Lung microvascular endothelial cell (primary cell): ENCODE measurements at regions not wholly inside any gene's neighbourhood (a gene's known extent, or its start where the extent isn't known, plus 50 kb on each side); places are given as distances from the start of the nearest gene placed in this dataset.
"Not testable (repeated sequence)": the region's sequence is repeated elsewhere in the genome, so short reads cannot be mapped to it uniquely, and the experiment has no call there.

Experiments
- DNase-seq, 2 donors: peaks; one replicate each; pipeline versions ENCODE4 v3.0.0 to v3.0.0-alpha.2; 2010; ENCODE audit warnings: low read depth in 2 of 2

DNA sequence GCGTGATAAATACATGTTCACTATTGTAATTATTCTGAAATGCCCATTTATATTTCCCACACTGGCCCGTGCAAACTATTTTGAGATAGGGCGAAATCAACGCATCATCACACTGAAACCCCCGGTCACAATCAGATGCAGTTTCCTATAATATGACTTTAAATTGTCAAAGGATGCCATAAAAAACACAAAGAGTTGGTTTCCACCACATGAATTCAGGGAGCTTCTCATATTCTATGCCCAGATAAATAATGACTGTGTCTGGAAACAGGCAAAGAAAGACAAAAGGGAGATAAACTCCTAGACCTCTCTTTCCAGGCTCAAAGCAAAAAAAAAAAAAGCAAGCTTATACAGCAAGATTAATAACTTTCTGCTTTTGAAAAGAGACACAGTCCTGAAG, 375.8 kb upstream of the AKR1E2 start:
- peak in 1 of 2 donors; percentile 89 for DNase-seq

DNA sequence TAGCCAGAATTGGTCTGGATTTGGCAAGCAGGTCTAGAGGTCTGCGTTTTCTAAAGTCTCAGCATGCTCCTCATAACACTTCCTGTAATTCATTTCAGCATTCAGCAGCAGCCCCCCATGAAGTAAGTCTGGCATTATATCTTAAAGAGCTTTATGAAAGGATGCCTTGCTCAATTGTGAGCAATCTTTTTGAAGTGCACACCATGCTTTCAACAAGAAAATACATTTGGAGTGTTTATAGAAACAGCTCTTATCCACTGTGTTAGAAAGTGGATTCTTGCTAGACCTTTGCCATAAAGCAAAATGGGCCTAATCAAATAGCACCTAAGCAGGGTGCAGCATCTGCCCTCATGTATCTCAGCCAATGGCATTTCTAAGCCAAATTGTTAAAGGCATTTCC, 378.0 kb upstream of the AKR1E2 start:
- DNase-seq, result peak; percentile 42 to 49

DNA sequence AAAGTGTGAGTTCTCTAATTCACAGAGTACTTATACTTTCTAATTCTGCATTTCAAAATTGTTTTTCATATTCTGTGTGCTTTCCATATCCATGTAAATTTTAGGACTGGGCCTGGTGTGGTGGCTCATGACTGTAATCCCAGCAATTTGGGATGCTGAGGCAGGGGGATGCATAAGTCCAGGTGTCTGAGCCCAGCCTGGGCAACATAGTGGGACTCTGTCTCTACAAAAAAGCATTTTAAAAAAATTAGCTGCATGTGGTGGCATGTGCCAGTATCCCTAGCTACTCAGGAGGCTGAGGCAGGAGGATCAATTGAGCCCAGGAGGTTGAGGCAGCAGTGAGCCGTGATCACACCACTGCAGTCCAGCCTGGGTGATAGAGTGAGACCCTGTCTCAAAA, 382.6 kb upstream of the AKR1E2 start:
- no peak for DNase-seq

DNA sequence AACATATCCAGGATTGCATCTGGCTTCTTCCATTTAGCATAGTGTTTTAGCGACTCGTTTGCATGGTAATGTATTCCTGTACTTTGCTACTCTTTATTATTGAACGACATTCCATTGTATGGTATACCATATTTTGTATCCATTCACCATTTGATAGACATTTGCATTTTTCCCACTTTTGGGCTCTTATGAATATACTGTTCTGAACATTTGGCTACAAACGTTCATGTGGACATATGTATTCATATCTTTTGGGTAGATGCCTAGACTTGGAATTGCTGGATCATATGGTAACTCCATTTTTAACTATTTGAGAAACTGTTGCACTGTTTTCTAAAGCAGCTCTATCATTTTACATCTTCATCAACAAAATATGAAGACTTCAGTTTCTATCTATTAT, 383.7 kb upstream of the AKR1E2 start:
- no peak for DNase-seq

DNA sequence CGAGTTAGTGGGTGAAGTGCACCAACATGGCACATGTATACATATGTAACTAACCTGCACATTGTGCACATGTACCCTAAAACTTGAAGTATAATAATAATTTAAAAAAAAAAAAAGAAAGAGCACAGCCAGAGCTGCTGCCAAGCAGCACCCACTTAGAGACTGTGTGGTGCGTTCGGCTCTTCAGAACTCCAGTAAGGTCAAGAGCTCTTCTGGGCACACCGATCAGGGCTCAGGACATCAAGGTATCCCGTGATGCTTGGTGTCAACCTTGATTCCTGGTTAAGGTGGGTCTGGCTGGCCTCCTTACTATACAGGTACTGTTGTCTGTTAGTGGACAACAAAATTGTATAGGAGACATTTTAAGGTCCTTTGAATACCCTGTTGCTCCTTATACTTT, 385.7 kb upstream of the AKR1E2 start:
- no peak for DNase-seq

DNA sequence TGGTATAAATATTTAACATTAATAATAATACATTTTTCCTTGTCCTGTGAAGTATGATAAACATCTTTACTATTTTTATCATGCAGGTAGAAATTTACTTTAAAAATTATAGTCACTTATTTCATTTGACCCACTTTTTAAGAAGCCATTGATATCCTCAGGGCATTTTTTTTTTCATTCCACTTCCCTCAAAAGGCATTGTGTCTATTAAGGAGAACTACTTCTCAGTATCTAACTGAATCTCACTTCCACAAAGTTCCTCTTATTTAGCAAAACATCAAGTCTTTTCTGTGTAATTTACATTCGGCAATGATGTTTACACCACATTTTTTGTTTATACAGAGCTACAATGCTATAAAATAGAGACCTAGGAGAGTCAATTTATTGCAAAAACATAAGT, 388.2 kb upstream of the AKR1E2 start:
- no peak for DNase-seq

DNA sequence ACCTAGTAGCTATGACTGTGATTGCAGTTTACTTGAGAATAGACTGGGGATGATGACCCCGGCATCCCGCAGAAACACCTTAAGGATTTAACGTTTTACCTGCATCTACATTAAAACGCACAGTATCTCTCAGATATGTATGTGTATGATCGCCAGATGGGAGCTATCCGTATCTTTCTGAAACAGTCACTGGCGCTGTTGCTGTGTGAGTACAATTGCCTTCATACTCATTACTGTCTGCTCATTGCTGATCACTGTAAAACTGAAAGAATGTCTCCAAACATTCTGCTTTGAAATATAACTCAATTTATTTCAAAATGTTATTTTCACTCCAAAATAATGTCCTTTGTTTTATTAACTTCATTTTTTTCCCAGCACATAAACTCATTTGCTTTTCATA, 388.9 kb upstream of the AKR1E2 start:
- no peak for DNase-seq

DNA sequence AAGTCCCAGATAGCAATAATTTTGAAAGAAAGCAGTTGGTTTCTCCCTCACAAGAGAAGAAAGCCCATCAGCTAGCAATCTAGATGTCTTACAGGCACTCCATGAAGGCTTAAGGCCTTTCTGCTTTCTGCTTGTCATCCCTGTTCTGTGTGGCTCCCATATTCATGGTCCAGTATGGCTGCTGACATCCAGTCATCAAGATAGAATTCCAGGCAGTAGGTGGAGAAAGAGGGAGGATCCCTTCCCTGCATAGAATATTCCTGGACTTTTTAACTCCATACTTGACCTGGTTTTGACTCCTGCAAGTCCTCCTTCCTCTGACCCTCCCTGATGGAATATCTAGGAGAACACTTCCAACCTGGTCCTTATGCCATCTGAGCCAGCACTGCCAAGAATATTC, 389.9 kb upstream of the AKR1E2 start:
- DNase-seq, result no peak

DNA sequence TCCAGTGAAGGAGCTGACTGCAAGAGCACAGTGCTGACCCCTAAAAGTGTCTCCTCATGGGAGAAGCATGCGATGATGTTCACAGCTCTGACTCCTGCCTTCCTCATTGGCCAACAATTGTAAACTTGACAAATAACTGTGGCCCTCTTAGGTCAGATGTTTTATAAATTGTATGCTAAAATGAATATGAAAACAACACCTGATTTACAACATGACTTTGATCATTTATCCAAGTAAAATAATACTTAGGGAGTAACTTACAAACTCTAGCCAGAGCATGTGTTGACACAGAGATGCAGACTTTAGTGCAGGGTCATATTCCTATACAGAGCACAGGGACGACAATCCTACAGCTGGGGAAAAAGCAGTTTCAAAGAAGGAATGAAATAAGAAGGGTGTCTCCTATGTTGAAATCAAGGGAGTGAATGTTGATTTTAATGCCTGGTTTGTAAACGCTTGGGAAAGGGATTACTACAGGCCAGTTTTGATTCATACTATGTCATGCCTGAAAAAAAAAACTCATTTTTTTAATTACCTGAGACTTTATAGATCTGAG, 391.4 kb upstream of the AKR1E2 start:
- DNase-seq, result no peak

DNA sequence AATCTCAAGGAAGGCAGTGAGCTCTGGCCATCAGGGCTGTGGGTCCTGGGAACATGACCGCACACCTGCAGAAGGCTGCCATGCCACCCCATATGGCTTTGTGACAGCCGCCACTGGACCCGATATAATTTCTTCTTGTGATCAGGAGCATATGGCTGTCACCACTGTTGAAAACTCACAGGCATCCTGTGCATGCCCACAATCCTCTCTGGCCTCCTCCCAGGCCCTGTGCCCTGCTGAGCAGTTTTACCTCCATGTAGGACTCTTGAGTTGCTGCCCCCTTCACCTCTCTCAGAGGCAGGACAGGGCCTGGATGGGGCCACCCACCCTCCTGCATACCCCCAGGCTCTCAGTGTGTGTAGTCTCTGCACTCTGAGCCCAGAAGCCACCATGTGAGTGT, 391.9 kb upstream of the AKR1E2 start:
- no peak for DNase-seq

DNA sequence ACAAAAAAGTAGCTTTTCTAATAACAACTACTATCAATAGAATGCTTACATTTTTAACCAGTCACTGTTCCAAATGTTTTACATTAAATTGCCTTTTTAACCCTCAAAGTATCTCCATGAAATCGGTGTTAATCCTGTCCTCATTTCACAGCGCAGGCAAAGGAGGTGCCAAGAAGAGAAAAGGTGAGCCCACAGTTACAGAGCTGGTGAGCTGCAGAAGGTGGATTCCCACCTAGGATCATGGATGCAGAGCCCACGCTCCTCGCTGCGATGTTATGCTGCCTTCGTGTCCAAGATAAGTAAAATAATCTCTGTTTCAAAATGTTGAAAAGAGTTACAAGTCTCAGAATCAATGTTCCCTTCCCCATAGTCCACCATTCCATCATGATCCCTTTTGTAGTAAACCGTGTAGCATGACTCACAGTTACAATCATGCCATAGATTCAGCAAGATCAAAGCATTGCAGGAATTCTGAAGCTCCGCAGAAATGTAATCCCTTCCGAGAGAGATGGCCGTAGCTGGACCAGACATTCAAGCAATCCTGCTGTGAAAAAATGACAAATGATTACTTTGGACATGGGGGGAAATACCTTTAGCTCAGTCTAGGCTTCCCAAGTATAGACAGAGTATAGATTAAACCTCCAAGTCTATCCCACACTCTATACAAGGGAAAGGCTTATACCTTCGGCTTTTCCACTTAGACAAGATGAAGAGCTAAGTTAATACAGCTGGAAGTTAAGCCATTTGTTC, 394.7 kb upstream of the AKR1E2 start:
- no peak for DNase-seq

DNA sequence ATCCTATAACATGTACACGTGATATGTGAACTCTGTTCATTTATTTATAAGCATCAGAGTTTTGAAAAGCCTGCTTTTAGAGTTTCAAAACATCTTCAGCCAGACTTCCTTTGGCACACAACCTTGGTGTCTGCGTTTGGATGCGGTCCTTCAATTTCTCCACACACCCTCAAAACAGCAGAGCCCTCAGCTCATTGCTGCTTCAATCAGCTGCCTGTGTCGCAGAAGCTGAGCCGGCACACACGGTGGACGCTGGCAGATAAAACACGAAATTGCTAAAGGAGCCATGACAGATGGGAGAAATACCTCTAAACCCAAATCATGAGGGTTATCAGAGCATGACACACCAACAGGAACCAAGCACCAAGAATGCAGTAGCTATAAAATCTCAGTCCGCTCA, 396.4 kb upstream of the AKR1E2 start:
- no peak for DNase-seq

DNA sequence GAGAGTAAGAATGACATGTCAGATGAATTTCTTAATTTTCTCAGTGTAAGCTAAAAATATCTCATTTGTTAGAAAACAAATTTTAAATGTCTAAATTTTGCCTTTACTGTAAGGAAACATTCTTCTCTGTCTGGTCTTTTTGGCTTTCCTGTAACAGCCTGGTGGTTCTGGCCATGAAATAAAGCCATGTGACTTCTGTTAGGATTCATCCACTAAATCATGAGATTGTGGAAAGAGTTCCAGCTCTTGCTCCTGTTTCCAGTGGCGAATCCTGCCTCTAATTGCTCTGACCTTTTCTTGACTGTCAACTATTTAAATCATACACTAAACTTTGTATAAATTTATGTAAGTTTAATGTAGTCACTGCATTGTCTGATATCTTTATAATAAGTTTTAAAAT, 398.5 kb upstream of the AKR1E2 start:
- peak in 1 of 2 donors; percentile 26 for DNase-seq

DNA sequence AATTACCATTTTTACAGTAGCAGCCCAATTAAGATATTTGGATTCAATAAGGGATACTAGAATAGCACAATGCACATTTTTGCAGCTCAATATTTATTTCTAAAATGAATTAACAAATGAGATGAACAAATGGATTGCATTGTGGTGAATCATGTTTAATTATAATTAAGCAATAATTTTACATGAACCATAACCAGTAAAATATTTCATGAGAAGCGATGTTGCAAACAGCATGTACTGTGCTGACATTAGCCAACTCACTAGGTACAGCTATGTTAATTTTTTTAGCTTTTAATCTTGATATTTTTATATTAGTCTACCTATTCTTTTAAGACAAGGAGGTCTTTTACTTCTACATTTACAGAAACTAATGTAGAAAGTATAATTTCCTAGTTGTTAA, 399.1 kb upstream of the AKR1E2 start:
- DNase-seq, result no peak

DNA sequence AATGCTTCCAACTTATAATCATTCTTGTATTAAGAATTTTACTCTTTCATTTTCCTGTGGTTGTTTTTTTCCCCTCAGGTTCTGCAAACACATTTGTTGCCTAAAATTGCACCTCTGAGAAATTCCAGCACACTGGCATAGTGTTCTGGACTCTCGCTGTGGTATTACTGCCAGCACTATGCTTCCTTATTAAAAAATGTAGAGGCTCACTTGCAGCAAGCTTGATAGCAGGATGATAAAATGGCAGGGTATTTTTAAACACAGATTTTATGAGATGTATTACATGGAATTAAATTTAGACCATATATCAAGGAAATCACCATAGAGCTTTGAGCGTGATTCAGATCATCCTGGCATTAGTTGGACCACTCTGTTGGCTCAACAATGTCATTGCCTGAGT, 416.7 kb upstream of the AKR1E2 start:
- DNase-seq, result no peak

DNA sequence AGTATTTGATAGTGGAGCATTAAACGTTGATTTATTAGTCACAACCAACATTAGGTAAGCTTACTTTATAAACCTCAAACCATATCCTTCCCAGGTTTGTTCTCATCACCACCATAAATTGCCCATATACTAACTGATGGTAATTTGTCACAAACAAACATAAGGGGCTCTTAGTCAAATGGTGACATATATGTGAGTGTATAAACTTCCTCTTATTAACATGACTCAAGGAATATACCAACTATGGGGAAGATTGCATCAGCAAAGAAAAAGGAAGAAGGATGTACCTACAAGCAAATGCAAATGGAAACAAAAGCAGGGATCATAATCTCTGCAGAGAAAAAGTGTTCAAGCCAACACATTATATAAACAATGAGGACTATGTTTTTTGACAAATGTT, 418.2 kb upstream of the AKR1E2 start:
- DNase-seq, result peak in 1 of 2 donors; percentile 69

DNA sequence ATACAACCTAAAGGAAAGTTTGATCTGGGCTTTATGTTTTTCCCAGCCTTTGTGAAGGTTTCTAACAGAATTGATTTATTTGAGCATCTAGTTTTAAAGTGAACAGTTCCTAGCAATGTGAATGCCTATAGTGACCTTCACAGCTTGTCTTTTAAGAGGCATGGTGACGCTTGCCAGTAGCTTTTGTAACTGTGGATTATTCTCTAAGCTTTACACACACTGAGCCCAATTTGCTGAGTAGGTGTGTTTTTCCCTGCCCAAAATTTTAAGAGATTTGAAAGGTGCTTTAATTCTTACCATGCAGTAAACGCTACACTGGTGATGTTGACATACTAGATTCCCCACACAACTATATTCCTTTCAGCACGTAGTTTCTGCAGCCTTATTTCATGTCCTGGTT, 420.2 kb upstream of the AKR1E2 start:
- no peak for DNase-seq

DNA sequence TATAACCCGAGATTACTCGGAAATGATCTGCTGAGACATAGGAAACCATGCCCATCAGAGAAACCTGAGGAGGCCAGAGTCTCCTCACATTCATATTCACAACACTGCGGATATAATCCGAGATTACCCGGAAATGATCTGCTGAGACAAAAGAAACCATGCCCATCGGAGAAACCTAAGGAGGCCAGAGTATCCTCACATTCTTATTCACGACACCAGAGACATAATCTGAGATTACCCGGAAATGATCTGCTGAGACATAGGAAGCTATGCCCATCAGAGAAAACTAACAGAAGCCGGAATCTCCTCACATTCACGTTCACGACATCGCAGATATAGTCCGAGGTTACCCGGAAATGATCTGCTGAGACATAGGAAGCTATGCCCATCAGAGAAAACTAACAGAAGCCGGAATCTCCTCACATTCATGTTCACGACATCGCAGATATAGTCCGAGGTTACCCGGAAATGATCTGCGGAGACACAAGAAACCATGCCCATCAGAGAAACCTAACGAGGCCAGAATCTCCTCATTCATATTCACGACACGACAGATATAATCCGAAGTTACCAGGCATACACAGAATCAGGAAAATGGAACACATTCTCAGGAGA, 422.3 kb upstream of the AKR1E2 start:
- DNase-seq, result no peak

DNA sequence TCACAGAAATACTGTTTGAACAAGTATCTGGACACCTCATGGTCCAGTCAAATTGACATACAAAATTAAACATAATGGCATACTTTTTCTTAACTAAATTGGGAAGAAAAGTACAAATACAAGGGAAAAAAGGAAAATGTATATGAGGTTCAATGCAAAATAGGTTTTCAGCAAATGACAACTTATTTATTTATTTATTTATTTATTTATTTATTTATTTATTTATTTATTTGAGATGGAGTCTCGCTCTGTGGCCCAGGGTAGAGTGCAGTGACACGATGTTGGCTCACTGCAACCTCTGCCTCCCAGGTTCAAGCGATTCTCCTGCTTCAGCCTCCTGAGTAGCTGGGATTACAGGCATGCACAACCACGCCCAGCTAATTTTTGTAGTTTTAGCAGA, 424.9 kb upstream of the AKR1E2 start:
- DNase-seq, result not testable (repeated sequence)

DNA sequence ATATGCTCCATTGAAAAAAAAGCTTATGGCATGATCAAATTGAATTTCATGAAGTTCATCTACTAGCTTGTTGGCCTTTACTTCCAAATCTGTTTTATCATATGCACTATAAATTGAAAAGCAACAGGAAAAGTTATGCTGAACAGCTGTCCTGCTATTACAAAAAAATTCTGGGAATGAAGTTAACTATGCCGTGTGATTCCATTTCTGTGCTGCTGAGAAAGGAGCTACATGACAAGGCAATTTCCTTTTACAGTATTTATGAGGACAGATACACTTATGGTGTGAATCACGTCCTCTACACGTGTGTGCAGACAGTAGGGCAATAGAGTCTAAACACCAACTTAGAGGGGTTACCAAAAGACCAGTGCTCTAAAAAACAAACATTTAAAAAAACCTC, 426.5 kb upstream of the AKR1E2 start:
- DNase-seq, result peak; percentile 28 to 62

DNA sequence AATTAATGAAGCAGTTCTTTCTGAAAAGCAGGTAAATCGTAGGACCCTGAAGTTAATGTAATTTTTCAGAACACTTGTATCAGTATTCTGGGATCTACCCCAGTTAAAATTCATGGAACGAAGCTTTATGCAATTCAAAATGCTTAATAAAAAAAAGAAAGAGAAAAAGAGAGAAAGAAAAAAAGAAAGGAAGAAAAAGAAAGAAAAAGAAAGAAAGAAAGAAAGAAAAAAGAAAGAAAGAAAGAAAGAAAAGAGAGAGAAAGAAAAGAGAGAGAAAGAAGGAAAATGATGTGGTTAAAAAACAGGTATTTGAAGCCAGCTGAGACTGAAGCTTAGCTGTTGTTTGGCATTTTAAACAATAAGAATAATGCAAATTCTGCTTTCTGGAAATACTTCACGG, 427.4 kb upstream of the AKR1E2 start:
- no peak for DNase-seq

DNA sequence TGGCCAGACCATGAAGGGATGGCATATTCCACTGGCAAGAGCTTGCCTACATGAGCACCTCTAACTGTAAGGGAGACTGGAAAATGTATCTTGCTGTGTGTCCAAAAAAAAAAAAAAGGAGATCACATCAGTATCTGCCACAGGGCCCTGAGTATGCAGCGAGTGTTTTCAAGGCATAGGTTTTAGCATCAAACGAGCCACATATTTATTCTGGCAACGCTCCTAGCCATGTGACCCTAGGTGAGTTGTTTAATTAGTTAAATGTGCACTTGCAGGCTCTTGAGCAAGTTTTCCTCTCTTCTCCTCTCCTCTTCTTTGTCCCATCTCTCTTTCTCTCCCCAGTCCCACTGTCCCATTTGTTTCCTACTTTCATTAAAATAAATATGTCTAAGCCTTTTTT, 428.7 kb upstream of the AKR1E2 start:
- DNase-seq, result no peak
